CD4-positive, alpha-beta T cell treated with Interleukin-6 for 4 hours (primary cell): ENCODE measurements at regions not wholly inside any gene's neighbourhood (a gene's known extent, or its start where the extent isn't known, plus 50 kb on each side); places are given as distances from the start of the nearest gene placed in this dataset.
"Not testable (repeated sequence)": the region's sequence is repeated elsewhere in the genome, so short reads cannot be mapped to it uniquely, and the experiment has no call there.

Experiments
- DNase-seq: peaks from one replicate; pipeline ENCODE4 v3.0.0-alpha.2; 2020; ENCODE audit warnings: mixed read lengths

DNA sequence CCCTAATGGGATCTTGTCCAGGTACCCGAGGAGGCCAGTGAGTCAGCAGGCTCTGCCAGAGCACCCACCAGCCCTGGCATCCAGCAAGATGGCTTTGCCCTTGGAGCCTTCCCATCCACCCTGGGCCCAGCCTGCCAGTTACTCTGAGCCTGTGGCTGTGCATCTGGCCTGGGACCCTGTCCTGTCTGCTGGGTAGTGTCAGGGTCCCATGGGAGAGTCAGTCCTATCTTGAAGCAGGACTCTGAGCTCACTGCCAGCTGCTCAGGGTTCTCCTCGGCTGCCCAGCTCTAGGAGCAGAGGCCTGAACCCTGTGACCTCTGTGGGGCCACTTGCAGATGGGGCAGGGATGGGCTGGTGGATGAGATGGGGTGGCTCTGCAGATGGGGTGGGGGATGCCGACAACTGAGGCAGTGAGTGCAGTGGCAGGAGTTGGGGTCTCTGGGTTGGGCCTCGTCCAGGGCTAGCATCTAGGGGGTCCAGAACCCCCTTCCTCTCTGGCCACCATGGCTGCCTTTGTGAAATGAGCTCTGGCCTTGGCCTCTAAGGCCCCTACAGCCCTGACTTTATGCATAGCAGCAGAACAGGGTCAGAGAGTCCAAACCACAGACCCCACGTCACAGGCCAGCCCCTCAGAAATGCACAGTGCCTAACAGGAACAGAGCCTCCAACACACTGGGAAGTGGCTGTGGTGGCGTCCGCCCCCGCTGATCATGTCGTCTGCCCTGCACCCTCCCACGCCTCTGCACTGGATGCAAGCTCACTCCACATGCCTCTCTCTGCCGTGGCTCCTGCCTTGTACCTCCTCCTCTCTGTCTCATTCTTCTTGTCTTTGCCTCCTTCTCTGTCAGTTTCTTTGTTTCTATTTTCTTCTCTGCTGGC lies 88.1 kb upstream of the RET start:
- no peak for DNase-seq

- DNase-seq: no peak
Measured at GRCh38 chr10:42989481-42989921, 87.4 kb upstream of the RET start.

DNA sequence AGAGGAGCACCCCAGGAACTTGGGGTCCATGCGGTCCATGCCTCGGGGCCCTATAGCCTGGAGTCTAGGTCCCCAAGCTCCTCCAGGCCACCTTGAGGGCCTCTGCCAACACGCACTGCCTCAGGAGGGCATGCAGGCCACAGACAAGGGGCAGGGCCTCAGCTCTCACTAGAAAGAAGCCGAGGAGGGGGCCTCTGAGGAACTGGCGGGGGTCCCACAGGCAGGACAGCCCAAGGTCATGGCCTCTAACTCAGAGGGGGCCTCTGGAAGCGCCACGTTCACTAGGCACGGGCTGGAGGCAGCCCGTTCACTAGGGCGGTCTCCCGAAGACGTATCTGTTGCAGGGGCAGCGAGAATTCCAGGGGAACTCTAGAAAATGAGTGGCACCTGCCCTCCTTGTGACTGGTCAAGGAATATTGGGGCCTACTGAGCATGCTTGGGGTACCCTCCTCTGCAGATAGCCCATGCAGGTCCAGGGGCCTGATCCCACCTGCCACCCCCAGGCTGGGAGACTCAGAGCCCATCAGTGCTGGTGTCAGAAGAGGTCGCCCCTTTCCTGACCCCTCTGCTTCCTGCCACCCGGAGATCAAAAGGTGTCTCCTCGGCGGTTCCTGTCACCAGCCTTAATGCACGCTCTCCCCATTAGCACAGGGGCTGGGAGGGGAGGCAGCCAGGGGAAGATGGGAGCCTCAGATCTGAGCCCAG lies 86.7 kb upstream of the RET start:
- DNase-seq: peak; percentile 8

- no peak for DNase-seq
Measured at GRCh38 chr10:42990721-42991441, 86.0 kb upstream of the RET start.

DNA sequence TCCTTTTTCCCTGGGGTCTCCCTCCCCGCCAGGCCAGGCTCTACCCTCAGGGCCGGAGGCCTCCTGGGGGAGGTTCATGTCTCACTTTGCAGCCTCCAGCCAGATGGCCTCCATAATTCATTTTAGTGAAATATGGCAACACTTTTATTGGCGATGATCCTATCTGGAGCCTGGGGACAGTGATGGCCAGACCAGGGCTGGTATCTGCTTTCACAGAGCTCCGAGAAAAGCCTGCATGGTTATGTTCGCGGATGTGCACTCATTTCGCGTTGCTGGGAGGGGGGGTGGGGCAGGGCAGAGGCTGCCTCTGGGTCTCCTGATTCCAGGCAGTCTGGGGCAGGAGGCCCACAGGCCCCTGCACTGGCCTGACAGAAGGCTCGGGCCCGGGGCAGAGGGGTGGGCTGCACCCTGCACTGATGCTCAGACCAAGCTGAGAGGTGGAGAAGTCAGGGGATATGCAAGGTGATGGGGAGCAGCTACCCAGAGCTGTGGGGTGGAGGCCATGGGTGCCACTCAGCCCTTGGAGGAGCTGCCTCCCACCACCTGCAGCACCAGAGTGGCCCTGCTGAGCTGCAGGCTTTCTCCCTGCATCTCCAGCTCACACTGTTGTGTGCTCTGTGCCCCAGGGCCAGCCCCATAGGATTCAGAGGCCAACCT lies 85.3 kb upstream of the RET start:
- DNase-seq: no peak

GRCh38 chr10:42992156-42992956 lies 84.5 kb upstream of the RET start:
- DNase-seq: no peak

DNA sequence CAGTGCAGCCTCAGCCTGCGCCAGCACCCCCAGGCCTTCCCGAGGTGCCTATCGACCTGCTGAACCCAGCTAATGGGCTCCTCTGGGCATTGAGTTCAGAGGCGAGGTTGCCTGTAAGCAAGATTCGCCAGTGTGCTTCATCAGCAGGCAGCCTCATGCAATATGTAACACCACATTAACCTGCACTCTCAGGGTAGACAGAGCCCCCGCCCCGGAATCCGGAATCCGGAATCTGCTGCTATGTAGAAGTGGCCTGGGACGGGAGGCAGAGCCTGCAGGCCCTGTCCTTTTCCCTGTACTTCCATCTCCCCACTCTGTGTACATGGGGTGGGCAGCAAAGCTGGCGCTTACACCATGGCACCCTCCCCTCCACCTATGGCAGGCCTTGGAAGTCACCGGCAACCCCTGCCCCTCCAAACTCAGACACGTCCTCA lies 83.9 kb upstream of the RET start:
- no peak for DNase-seq

DNA sequence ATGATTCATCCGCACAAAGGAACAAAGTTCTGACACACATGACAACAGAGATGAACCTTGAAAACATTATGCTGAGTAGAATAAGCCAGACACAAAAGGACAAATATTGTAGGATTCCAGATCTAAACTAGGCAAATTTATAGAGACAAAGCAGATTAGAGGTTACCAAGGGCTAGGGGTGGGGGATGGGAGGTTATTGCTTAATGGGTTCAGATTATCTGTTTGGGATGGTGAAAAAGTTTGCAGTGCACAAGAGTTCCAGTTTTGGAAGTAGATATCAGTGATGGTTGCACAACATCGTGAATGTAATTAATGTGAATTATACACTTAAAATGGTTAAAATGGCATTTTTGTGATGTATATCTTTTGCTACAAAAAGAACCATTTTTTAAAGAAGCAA lies 82.0 kb upstream of the RET start:
- DNase-seq: not testable (repeated sequence)

DNA sequence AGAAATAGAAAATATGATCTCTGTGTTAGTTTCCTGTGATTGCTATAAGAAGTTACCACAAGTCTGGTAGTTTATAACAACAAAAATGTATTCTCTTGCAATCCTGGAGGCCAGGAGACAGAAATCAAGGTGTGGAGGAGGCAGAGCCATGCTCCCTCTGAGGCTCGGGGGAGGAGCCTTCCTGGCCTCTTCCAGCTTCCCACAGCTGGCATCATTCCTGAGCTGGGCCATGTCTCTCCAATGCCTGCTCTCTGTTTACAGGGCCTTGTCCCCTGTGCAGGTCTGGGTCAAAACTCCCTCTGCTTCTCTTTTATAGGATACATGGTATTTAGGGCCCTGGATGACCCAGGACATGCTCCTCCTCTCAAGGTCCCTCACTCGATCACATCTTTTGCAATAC lies 81.3 kb upstream of the RET start:
- DNase-seq: no peak

- no peak for DNase-seq
Measured at GRCh38 chr10:42996588-42996987, 80.3 kb upstream of the RET start.

DNA sequence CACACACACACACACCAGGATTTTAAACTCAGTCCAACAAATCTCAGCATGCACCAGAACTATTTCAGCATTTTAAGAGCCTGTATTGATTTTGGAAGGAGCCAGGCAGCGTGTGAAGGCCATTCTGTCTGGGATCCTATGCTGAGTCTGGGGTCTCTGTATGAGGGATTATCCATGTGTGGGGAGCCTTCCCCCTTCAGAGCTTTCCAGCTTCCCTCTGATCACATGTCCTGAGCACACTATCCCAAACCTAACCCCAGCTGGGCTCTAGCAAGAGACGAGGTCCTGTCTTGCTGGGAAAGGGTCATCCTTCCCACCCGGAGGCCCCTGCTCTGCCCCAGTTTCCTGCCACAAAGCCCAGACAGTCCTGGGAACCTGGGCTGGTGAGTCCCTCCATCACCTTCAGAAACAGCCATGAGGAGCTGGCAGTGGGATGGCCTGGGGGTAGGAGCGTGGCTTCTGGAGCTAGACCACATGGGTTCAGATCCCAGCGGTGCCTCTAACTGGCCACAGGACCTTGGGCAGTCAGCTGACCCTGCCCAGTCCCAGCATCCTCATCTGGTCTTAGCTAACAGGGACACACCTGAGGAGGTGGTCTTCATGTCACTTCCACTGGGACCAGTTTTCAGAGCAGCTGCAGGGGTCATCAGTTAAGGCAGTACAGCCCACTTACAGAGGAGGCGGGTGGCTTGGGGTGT lies 79.6 kb upstream of the RET start:
- DNase-seq: no peak

- no peak for DNase-seq
Measured at GRCh38 chr10:42997849-42998165, 79.1 kb upstream of the RET start.

DNA sequence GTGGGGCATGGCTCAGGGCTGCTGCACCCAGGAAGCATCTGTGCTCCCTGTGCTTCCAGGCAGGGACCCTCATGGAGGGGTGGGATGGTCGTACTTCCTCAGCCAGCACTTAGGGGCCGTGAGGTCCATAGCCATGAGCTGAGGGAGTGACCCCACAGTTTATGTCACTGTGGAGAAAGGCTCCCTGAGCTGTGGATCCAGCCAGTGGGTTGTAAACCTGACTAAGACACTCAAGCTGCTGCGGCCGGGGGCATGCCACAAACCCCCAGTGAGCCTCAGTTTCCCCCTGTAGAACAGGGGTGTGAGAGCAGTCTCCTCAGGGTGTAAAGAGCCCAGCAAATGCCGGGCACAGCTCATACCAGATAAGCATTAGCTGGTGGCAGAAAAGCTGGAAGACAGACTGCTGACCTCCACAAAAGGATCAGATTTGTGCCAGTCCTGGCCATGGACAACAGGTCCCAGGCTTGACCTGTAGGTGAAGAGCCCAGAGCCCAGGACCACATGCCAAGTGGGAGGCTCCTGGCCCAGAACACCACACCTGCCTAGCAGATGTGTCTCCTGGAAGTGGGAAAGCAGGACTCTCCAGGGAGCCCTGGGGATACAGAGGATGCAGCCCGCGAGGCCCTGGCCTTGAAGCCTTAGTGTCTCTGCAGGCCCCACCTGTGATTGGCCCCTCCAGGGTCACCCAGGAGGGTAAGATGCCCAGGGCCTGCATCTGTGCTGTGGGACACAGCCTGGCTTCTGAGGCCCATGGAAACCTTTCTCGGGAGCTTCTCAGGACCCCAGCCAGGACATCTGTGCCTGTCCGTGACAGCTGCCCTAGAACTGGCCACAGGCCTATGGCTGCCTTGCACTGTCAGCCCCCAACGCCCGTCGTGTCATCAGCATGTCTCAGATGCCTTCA lies 78.1 kb upstream of the RET start:
- DNase-seq: no peak

DNA sequence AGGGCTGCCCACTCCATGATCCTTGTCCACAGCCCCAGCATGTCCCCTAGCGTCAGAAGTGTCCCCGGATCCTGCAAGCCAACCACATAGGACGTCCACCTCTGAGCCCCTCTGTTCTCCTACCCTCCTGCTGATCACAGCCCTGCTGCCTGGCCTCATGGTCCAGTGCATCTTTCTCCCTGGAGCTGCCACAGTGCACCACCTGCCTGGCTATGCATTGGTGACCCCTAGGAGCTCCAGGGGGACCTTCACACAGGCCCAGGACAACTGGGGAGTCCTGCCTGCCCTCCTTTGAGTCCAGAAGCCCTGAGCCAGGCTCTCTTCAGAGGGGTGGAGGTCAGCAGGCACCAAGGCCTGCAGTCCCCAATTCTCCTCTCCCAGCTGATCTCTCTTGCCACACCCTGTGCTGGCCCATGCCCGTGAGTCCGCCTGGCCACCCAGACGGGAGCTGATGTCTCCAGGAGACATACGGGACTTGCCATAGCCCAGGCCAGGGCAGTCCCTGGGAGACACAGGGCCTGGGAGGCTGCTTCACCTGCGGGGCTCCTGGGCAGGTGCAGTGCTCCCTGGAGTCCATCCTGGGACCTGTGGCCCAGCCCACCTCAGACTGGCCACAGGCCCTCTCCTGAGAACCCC lies 77.4 kb upstream of the RET start:
- no peak for DNase-seq

GRCh38 chr10:43000021-43000411 lies 76.9 kb upstream of the RET start:
- no peak for DNase-seq

GRCh38 chr10:43000651-43001426 lies 76.0 kb upstream of the RET start:
- no peak for DNase-seq

DNA sequence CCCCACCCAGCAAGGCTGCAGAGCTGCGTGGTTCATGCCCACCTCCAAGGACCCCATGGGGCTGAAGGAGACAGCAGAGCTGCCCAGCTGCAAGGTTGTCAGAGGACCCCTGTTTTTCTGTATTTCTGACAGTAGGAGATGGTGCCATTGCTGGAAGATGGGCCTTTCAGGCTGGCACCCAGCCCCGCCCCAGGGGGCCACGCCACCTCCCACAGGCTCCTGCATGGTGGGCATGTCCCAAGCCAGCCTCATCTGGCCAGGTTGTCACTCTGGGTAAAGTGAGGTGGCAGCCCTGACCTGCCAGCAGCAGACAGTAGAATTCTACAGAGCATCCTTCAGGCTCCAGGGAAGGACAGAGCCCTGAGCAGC lies 75.5 kb upstream of the RET start:
- DNase-seq: no peak

- no peak for DNase-seq
Measured at GRCh38 chr10:43002596-43002995, 74.3 kb upstream of the RET start.

GRCh38 chr10:43006490-43006889 lies 70.4 kb upstream of the RET start:
- DNase-seq: no peak
